Subcutaneous abdominal adipose tissue (tissue), 5 donors: ENCODE measurements at regions not wholly inside any gene's neighbourhood (a gene's known extent, or its start where the extent isn't known, plus 50 kb on each side); places are given as distances from the start of the nearest gene placed in this dataset.
A peak's percentile ranks its signal among the peaks of the same experiment; 100 is the strongest.

Experiments used
- H3K27ac ChIP-seq: one replicate; pipeline ENCODE4 v1.7.0; 2013; ENCODE audit warnings: low read depth, mild to moderate bottlenecking, inconsistent platforms, low read length, moderate library complexity
- H3K27me3 ChIP-seq, 5 donors: one replicate each; pipeline ENCODE4 v1.7.0; 2013; ENCODE audit warnings: low read length in 5 of 5, inconsistent platforms in 1 of 5; ENCODE audit not compliant: control insufficient read depth in 5 of 5, insufficient read depth in 4 of 5
- H3K36me3 ChIP-seq, 5 donors: one replicate each; pipeline ENCODE4 v1.7.0; 2013; ENCODE audit warnings: low read length in 5 of 5; ENCODE audit not compliant: control insufficient read depth in 5 of 5, insufficient read depth in 5 of 5
- H3K4me1 ChIP-seq, 5 donors: one replicate each; pipeline ENCODE4 v1.7.0; 2013; ENCODE audit warnings: low read length in 5 of 5, mild to moderate bottlenecking in 3 of 5, moderate library complexity in 1 of 5; ENCODE audit not compliant: control insufficient read depth in 5 of 5, insufficient read depth in 5 of 5
- H3K4me3 ChIP-seq, 5 donors: one replicate each; pipeline ENCODE4 v1.7.0; 2013; ENCODE audit warnings: low read length in 5 of 5, low read depth in 1 of 5
- H3K9ac ChIP-seq, 5 donors: one replicate each; pipeline ENCODE4 v1.7.0; 2013; ENCODE audit warnings: low read length in 5 of 5, mild to moderate bottlenecking in 4 of 5, moderate library complexity in 3 of 5
- H3K9me3 ChIP-seq, 5 donors: one replicate each; pipeline ENCODE4 v1.7.0; 2013; ENCODE audit warnings: low read length in 5 of 5; ENCODE audit not compliant: control insufficient read depth in 5 of 5
- donor health status: healthy.
- donor health status: healthy.
- donor health status: healthy.
- donor health status: healthy.
- donor health status: healthy.

GRCh38 chr21:38931291-38931690 is 125.6 kb downstream of the ETS2 start:
- H3K27ac ChIP-seq, result no peak overlapping the region

DNA sequence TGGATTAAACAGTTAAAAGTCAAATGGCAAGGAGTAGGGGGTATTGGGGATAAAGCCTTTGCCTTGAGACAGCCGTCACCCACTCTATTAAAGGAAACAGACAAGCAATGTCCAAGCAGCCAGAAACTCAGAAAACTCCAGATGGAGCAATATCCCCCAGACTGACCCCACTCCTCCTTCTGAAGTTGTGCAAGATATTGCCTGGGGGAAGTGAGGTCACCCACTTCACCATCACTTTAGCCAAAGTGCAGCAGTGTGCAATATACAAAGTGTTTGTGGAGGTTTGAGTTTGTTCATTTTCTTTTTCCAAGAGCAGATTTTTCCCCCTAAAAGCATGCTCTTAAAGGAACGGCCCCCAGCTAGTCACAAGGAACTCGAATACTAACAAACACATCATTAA is 125.1 kb downstream of the ETS2 start:
- H3K9ac ChIP-seq, result no peak overlapping the region
- no peaks in the 10 kb centered on the region for H3K36me3 ChIP-seq
- H3K27ac ChIP-seq, result no peak overlapping the region
- no peak overlapping the region for H3K4me3 ChIP-seq
- H3K9me3 ChIP-seq, result peaks cover 0 to 2% (median 0%) of the 10 kb centered on the region in 5 donors
- no peaks in the 10 kb centered on the region for H3K27me3 ChIP-seq
- peaks cover 0 to 20% (median 17%) of the 10 kb centered on the region in 5 donors for H3K4me1 ChIP-seq

More at GRCh38 chr21:38931291-38931690, 125.6 kb downstream of the ETS2 start:
- peaks cover 0 to 16% (median 13%) of the 10 kb centered on the region in 5 donors for H3K4me1 ChIP-seq
- no peaks in the 10 kb centered on the region for H3K27me3 ChIP-seq
- H3K36me3 ChIP-seq, result no peaks in the 10 kb centered on the region
- H3K9me3 ChIP-seq, result peaks cover 0 to 2% (median 0%) of the 10 kb centered on the region in 5 donors
- H3K4me3 ChIP-seq, result no peak overlapping the region
- H3K9ac ChIP-seq, result no peak overlapping the region

- Histone ChIP-seq H3K27ac (no peak overlapping the region), H3K27me3 (no peaks in the 10 kb centered on the region), H3K36me3 (no peaks in the 10 kb centered on the region), H3K9ac (no peak overlapping the region), H3K9me3 (peaks cover 0 to 2% (median 0%) of the 10 kb centered on the region in 5 donors), H3K4me1 (peaks cover 0 to 27% (median 25%) of the 10 kb centered on the region in 5 donors), H3K4me3 (no peak overlapping the region)
These were observed 124.3 kb downstream of the ETS2 start for GRCh38 chr21:38930066-38930465.

GRCh38 chr21:38929652-38930051 is 123.9 kb downstream of the ETS2 start:
- Histone ChIP-seq H3K27ac (no peak overlapping the region), H3K4me3 (no peak overlapping the region), H3K9ac (no peak overlapping the region), H3K9me3 (peaks cover 0 to 2% (median 0%) of the 10 kb centered on the region in 5 donors), H3K27me3 (peaks cover 0 to 3% (median 0%) of the 10 kb centered on the region in 5 donors), H3K36me3 (no peaks in the 10 kb centered on the region), H3K4me1 (peaks cover 0 to 27% (median 26%) of the 10 kb centered on the region in 5 donors)

DNA sequence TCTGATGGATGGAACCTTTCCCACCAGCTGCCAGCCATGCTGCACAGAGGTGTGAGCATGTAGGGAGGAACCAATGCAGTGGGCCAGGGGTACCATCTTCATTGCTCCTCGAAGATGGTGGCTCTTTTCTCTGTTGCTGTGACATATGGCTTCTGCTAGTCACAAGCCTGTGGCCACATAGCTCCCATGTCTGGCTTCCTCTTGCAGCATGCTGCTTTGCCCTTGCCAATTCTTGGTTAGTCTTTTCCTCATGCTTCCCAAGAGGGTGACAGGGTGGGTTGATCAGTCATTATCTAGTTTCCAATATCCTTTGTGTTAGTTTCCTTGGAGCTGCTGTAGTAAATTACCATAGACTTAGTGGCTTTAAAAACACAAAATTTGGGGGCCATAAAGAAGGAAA is 123.4 kb downstream of the ETS2 start:
- Histone ChIP-seq H3K9me3 (peaks cover 0 to 2% (median 0%) of the 10 kb centered on the region in 5 donors), H3K36me3 (no peaks in the 10 kb centered on the region), H3K4me1 (peaks cover 0 to 27% (median 26%) of the 10 kb centered on the region in 5 donors), H3K9ac (no peak overlapping the region), H3K4me3 (no peak overlapping the region), H3K27ac (no peak overlapping the region), H3K27me3 (peaks cover 0 to 3% (median 0%) of the 10 kb centered on the region in 5 donors)

GRCh38 chr21:38927776-38928175 is 122.0 kb downstream of the ETS2 start:
- Histone ChIP-seq H3K4me1 (peaks cover 0 to 27% (median 26%) of the 10 kb centered on the region in 5 donors), H3K4me3 (no peak overlapping the region), H3K36me3 (no peaks in the 10 kb centered on the region), H3K9me3 (peaks cover 0 to 2% (median 0%) of the 10 kb centered on the region in 5 donors), H3K9ac (no peak overlapping the region), H3K27me3 (peaks cover 0 to 3% (median 0%) of the 10 kb centered on the region in 5 donors), H3K27ac (no peak overlapping the region)

DNA sequence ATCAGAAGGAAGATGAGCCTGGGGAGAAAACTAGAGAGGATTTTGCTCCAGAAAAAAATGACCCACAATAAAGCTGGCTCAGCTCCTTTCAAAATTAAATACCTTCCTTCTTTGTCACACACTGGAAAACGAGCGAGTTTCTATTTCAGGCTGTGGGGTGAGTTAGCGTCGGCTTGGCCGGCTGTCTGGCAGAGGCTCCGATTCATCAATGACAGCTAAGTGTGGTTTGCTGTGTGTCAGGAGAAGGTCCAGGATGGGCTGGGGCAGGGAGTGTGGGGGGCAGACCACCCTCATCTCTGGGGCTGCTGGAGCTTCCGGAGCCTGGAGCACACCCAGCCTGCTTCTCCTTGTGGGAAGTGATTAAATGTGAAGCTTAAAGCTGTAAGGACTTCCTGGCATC is 120.2 kb downstream of the ETS2 start:
- peak overlapping the region; percentile 17 to 58 (median 49) for H3K4me3 ChIP-seq
- H3K27ac ChIP-seq, result no peak overlapping the region
- H3K4me1 ChIP-seq, result peaks cover 0 to 23% (median 21%) of the 10 kb centered on the region in 5 donors

GRCh38 chr21:38925478-38925877 is 119.7 kb downstream of the ETS2 start:
- Histone ChIP-seq H3K27me3 (peaks cover 0 to 3% (median 0%) of the 10 kb centered on the region in 5 donors), H3K4me1 (peaks cover 0 to 20% (median 18%) of the 10 kb centered on the region in 5 donors), H3K27ac (no peak overlapping the region), H3K9me3 (peaks cover 0 to 2% (median 0%) of the 10 kb centered on the region in 5 donors), H3K4me3 (peak overlapping the region in 4 of 5 donors; percentile 26 to 58 (median 50)), H3K9ac (peak overlapping the region in 2 of 5 donors; percentile 4 to 53), H3K36me3 (no peaks in the 10 kb centered on the region)

More for the DNA sequence above, 120.2 kb downstream of the ETS2 start:
- peaks cover 0 to 3% (median 0%) of the 10 kb centered on the region in 5 donors for H3K27me3 ChIP-seq
- H3K9me3 ChIP-seq, result peaks cover 0 to 2% (median 0%) of the 10 kb centered on the region in 5 donors
- H3K36me3 ChIP-seq, result no peaks in the 10 kb centered on the region
- peak overlapping the region in 2 of 5 donors; percentile 4 to 53 for H3K9ac ChIP-seq

- peaks cover 0 to 3% (median 0%) of the 10 kb centered on the region in 5 donors for H3K27me3 ChIP-seq
- H3K27ac ChIP-seq, result no peak overlapping the region
- H3K9ac ChIP-seq, result no peak overlapping the region
- H3K9me3 ChIP-seq, result peaks cover 0 to 2% (median 0%) of the 10 kb centered on the region in 5 donors
- H3K4me3 ChIP-seq, result no peak overlapping the region
- peaks cover 0 to 19% (median 14%) of the 10 kb centered on the region in 5 donors for H3K4me1 ChIP-seq
- no peaks in the 10 kb centered on the region for H3K36me3 ChIP-seq
These were observed 119.2 kb downstream of the ETS2 start for GRCh38 chr21:38924954-38925353.

GRCh38 chr21:38923429-38923828 is 117.7 kb downstream of the ETS2 start:
- H3K36me3 ChIP-seq, result no peaks in the 10 kb centered on the region
- no peaks in the 10 kb centered on the region for H3K9me3 ChIP-seq
- H3K27ac ChIP-seq, result no peak overlapping the region
- no peak overlapping the region for H3K9ac ChIP-seq
- peaks cover 0 to 3% (median 0%) of the 10 kb centered on the region in 5 donors for H3K27me3 ChIP-seq
- peaks cover 0 to 19% (median 14%) of the 10 kb centered on the region in 5 donors for H3K4me1 ChIP-seq
- no peak overlapping the region for H3K4me3 ChIP-seq
